GM20000 (cell line): ENCODE measurements at regions not wholly inside any gene's neighbourhood (a gene's known extent, or its start where the extent isn't known, plus 50 kb on each side); places are given as distances from the start of the nearest gene placed in this dataset.

Experiments used
- DNase-seq: peaks from one replicate; pipeline ENCODE4 v3.0.0; 2012; ENCODE audit warnings: low spot score
- TF ChIP-seq, protein P1 (sequence below): IDR thresholded peaks from 2 replicates; pipeline ENCODE4 v1.5.1; 2012; ENCODE audit warnings: mild to moderate bottlenecking, control low read depth; ENCODE audit errors: extremely low read depth, missing control alignments

DNA sequence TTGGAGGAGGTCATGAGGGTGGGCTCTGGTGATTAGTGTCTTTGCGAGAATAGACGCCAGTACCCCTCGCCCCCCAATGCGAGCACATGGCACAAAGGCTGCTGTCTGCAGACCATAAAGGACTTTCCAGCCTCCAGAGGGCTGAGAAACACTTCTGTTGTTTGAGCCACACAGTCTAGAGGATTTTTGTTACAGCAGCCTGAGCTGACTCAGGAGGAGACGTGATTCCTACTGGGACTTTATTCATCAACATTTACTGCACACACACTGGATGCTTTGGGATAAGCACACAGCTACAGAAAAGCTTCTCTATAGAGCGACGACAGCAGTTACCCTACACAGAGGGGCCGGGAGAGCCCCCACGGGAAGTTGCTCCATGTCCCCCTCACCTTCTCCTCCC lies 345.0 kb downstream of the CTTN start:
- no peak for DNase-seq
- TF ChIP-seq, protein P1, sequence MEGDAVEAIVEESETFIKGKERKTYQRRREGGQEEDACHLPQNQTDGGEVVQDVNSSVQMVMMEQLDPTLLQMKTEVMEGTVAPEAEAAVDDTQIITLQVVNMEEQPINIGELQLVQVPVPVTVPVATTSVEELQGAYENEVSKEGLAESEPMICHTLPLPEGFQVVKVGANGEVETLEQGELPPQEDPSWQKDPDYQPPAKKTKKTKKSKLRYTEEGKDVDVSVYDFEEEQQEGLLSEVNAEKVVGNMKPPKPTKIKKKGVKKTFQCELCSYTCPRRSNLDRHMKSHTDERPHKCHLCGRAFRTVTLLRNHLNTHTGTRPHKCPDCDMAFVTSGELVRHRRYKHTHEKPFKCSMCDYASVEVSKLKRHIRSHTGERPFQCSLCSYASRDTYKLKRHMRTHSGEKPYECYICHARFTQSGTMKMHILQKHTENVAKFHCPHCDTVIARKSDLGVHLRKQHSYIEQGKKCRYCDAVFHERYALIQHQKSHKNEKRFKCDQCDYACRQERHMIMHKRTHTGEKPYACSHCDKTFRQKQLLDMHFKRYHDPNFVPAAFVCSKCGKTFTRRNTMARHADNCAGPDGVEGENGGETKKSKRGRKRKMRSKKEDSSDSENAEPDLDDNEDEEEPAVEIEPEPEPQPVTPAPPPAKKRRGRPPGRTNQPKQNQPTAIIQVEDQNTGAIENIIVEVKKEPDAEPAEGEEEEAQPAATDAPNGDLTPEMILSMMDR = no peak

DNA sequence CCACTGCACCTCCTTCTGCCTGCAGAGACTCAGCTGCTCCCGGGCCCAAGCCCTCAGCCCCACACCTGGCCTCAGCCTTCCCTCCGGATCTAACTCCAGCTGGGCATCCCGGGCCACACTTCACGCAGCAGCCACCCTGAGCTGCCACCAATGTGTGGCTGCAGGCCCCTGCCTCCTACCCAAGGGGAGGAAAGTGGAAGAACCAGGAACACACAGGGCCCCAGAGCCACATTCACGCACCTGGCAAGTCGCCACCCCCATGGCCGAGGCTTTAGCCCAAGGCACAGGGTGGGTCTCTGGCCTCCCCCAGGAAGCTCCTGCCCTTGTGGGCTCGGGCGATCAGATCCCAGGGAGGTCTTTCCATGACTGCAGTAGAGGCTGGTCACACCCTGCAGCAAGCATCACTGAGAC lies 345.6 kb downstream of the CTTN start:
- TF ChIP-seq, protein P1 = no peak
- no peak for DNase-seq

DNA sequence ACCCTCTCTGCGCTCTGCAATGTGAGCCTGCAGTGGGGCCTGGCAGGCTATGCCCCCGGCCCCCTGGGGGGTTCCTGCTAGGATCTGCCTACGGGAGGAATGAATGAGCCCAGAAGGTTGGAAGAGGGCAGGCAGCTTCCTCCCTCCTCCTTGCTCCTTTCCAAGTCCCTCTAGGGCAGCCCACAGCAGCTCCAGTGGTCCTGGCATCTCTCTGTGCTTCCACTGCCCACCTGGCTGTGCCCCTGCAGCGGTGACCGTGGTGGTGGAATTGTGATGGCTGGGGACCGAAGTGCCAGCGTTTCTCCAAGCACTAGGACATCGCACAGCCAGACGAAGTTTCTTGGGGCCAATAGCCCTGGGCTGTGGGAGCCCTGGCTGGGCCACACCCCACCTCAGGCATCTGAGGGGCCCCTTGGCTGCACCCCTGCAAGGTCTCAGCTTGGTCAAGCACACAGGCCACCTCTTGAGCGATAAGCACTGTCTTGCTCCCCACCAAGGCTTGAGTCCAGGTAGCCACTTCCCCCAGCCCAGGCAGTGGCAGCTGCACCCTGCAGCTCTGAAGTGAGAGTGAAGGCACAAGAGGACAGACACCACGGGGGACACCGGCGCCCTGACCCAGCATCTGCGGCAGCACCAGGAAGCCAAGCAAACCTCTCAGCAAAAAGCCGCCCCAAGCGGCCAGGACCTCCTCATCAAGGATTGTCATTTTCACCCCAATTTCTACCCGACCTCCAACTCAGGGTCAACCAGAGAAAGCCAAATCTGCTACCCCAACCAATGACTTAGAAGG lies 346.3 kb downstream of the CTTN start:
- no peak for DNase-seq
- TF ChIP-seq, protein P1 = no peak

DNA sequence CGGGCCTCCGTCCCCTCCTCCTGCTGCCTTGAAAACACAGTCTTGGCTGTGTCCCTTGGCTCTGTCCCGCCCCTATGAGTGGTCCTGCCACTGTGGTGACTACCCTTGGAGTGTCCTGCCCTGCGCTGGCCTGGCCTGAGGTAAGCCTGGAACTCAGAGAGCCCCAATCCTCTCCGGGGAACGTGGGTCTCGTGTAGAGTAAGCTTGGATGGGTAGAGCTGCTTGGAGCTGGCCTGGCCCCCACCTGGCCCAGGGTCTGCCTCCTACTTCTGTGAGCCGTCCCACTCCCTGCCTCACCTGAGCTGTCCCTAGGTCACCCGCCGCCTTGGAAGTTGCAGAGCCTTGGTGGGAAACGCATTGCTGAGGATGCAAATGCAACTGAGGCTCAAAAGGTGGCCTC lies 347.1 kb downstream of the CTTN start:
- no peak for DNase-seq
- TF ChIP-seq, protein P1 = no peak

DNA sequence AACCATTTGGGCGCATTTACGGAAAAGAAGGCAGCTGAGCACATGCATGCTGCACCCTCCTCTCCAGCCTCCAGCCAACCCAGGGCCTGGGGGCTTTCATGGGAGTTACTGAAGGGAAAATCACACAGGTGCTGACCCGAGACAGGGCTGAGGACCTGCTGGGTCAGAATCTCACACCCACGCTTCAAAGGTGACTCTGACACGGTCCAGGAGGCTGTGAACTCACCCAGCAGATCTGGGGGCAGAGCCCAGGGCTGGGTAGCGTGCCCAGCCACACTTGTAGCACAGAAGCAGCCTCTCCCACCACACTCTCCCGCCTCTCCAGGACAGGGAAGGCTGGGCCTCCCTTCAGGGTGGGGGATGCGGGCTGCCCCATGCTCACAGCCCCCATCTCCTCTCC lies 347.6 kb downstream of the CTTN start:
- DNase-seq = no peak
- TF ChIP-seq, protein P1 = no peak

DNA sequence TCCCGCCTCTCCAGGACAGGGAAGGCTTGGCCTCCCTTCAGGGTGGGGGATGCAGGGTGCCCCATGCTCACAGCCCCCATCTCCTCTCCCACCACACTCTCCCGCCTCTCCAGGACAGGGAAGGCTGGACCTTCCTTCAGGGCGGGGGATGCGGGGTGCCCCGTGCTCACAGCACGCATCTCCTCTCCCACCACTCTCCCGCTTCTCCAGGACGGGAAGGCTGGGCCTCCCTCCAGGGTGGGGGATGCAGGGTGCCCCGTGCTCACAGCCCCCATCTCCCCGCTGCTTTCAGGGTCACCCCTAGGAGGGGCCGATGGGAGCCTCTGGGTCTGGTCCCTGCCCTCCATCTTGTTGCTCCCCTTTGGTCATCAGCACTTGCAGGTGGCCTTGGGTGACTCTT lies 348.0 kb downstream of the CTTN start:
- TF ChIP-seq, protein P1 = no peak
- no peak for DNase-seq

DNA sequence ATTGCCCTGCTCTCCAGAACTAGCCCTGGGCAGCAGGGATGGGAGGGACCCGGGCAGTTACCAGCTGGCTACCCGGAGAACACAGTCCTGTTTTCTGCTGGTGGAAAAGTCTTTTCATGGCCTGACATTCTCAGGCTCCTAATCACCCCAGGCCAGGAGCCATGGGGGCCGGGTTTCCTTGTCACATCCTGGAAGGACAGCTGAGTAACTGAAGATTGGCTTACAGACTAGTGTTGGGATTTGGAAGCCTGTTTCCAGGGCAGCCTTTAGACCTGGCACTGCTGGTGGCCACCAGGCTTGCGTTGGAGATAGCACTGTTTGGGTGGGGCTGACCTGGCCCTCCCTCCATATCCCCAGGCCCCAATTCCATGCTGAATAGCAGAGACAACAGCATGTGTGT lies 349.0 kb downstream of the CTTN start:
- TF ChIP-seq, protein P1 = no peak
- no peak for DNase-seq
